ENCODE measurements at regions not wholly inside any gene's neighbourhood (a gene's known extent, or its start where the extent isn't known, plus 50 kb on each side); places are given as distances from the start of the nearest gene placed in this dataset.

DNA sequence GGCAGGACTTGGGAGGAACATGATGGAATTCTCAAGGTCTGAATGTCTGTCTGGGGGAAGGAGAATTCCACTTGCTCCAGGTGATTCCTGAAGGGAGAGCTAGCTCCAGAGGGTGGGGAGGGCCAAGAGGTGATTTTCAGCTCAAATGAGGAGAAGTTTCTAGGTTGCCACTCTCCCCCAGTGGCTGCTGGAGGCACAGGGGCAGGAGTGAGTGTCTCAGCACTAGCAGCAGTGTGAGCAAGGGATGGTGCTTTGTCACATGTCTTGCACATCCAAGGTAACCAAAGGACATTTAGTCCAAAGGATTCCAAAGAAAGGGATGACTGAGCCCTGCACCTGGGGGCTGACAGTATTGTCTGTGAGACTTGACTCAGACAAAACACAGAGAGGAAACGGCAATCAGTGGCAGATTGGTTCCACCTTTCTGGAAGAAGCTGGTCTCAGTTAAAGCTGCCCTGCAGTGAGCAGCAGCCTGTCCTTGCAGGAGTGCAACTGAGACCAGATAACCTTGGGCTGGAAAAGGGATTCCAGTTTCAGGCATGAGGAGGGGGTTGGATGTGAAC, 51.2 kb upstream of the PCBD1 start:
- no peak overlapping the region for H3K27ac ChIP-seq (ENCODE audit: low read depth, low read length)
- no peak overlapping the region for H3K27ac Mint-ChIP-seq
- H3K4me1 Mint-ChIP-seq, result no peaks in the 10 kb centered on the region
- no peaks in the 10 kb centered on the region for H3K36me3 ChIP-seq (ENCODE audit: insufficient read depth, low read length)
- no peak for DNase-seq
- no peaks in the 10 kb centered on the region for H3K9me3 Mint-ChIP-seq
- ChIA-PET CTCF (no interaction called here), POLR2A (no interaction called here)
- H3K9me3 ChIP-seq (ENCODE audit: low read length), result no peaks in the 10 kb centered on the region
- H3K4me1 ChIP-seq (ENCODE audit: insufficient read depth, low read length), result no peaks in the 10 kb centered on the region
- peaks cover 4% of the 10 kb centered on the region for H3K27me3 ChIP-seq (ENCODE audit: insufficient read depth, low read length, poor library complexity, severe bottlenecking)
- H3K4me3 Mint-ChIP-seq, result no peak overlapping the region
- H3K36me3 Mint-ChIP-seq, result no peaks in the 10 kb centered on the region
- H3K4me3 ChIP-seq (ENCODE audit: low read length), result no peak overlapping the region
- peaks cover 4 to 12% of the 10 kb centered on the region in 2 donors for H3K27me3 Mint-ChIP-seq

DNA sequence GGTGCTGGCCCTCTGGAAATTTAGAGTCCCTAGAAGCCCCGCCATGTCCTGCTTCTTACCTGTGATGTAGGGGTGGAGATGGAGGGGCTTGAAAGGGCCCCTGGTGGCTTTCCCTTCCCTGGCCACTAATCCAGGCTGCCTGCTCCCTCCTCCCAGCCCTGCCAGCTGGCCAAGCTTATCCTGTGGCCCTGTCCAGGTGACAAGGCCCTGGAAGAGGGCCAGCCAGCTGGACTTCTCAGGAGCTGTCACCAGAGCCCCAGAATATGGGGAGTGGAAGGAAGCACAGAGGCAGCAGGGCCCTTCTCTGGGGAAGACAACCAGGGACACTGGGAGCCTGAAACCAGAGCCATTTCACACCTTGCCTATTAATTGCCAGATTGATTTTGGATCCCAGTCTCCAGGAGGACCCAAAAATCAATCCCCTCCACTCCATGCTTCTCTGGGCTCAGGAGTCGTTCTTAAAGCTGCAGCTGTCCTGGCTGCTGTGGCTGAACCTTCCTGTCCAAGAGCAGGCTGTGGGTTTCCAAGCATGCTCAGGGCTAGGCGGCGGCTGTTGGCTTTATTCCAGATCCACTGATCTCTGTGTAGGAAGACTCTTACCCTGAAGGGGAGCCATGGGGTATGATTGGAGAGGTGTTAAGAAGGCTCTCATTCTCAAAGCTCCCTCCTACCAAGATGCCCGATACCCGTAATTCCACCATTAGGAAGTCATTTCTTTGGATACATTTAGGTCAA, 52.6 kb upstream of the PCBD1 start:
- peaks cover 4% of the 10 kb centered on the region for H3K27me3 ChIP-seq (ENCODE audit: insufficient read depth, low read length, poor library complexity, severe bottlenecking)
- H3K36me3 Mint-ChIP-seq, result no peaks in the 10 kb centered on the region
- no peaks in the 10 kb centered on the region for H3K9me3 Mint-ChIP-seq
- H3K4me3 ChIP-seq (ENCODE audit: low read length), result no peak overlapping the region
- no peaks in the 10 kb centered on the region for H3K4me1 ChIP-seq (ENCODE audit: insufficient read depth, low read length)
- H3K27me3 Mint-ChIP-seq, result peaks cover 4 to 12% of the 10 kb centered on the region in 2 donors
- no peak for DNase-seq
- H3K4me3 Mint-ChIP-seq, result no peak overlapping the region
- no peaks in the 10 kb centered on the region for H3K9me3 ChIP-seq (ENCODE audit: low read length)
- H3K27ac Mint-ChIP-seq, result no peak overlapping the region
- ChIA-PET POLR2A (no interaction called here), CTCF (no interaction called here)
- no peak overlapping the region for H3K27ac ChIP-seq (ENCODE audit: low read depth, low read length)
- no peaks in the 10 kb centered on the region for H3K36me3 ChIP-seq (ENCODE audit: insufficient read depth, low read length)
- no peaks in the 10 kb centered on the region for H3K4me1 Mint-ChIP-seq

DNA sequence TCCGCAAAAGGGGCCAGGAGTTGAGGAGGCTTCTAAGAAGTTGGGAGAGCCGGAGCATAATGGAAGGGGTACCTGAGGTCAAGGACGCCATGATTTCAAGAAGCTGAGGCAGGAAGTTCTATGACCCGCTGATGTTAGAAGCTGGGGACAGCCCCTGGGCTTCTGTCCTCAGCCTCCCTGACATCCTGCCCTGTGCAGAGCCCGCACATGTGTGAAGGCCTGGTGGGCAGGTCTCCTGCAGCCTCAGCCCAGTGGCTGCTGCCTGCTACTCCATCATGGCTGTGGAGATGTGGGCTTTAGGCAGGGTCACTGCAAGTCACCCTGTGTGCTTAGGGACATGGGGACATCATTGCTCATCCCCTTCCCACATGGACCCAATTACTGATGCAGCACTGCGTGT, 53.8 kb upstream of the PCBD1 start:
- H3K4me1 ChIP-seq (ENCODE audit: insufficient read depth, low read length), result no peaks in the 10 kb centered on the region
- POLR2A ChIA-PET, result no interaction called here
- CTCF ChIA-PET, result no interaction called here
- H3K27ac Mint-ChIP-seq, result no peak overlapping the region
- no peak for DNase-seq
- H3K4me3 ChIP-seq (ENCODE audit: low read length), result no peak overlapping the region
- peaks cover 4 to 7% of the 10 kb centered on the region in 2 donors for H3K27me3 Mint-ChIP-seq
- no peaks in the 10 kb centered on the region for H3K9me3 Mint-ChIP-seq
- no peaks in the 10 kb centered on the region for H3K36me3 ChIP-seq (ENCODE audit: insufficient read depth, low read length)
- peaks cover 4% of the 10 kb centered on the region for H3K27me3 ChIP-seq (ENCODE audit: insufficient read depth, low read length, poor library complexity, severe bottlenecking)
- H3K4me1 Mint-ChIP-seq, result no peaks in the 10 kb centered on the region
- no peaks in the 10 kb centered on the region for H3K9me3 ChIP-seq (ENCODE audit: low read length)
- no peak overlapping the region for H3K27ac ChIP-seq (ENCODE audit: low read depth, low read length)
- H3K36me3 Mint-ChIP-seq, result no peaks in the 10 kb centered on the region
- no peak overlapping the region for H3K4me3 Mint-ChIP-seq

DNA sequence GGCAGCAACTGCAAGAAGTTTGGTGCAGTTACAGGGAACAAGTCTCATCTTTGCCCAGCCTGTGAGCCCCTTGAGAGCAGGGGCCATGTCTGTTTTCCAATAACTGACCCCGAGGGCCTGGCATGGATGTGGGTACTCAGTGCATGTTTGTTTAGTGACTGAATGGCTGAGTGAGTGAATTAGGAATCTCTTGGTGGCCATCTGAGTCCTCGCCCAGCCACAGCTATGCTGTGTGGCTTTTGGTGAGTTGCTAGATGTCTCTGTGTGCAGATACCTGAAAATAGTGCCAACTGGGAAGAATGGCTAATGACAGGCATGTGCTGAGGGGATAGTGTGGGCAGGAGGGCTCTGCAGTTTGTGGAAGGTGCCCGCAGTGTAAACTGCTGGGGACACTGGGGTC, 54.4 kb upstream of the PCBD1 start:
- Mint-ChIP-seq H3K27me3 (peaks cover 4 to 7% of the 10 kb centered on the region in 2 donors), H3K36me3 (no peaks in the 10 kb centered on the region), H3K9me3 (no peaks in the 10 kb centered on the region), H3K4me1 (no peaks in the 10 kb centered on the region), H3K27ac (no peak overlapping the region), H3K4me3 (no peak overlapping the region)
- Histone ChIP-seq H3K4me1 (ENCODE audit: insufficient read depth, low read length) (no peaks in the 10 kb centered on the region), H3K27ac (ENCODE audit: low read depth, low read length) (no peak overlapping the region), H3K9me3 (ENCODE audit: low read length) (no peaks in the 10 kb centered on the region), H3K36me3 (ENCODE audit: insufficient read depth, low read length) (no peaks in the 10 kb centered on the region), H3K4me3 (ENCODE audit: low read length) (no peak overlapping the region), H3K27me3 (ENCODE audit: insufficient read depth, low read length, poor library complexity, severe bottlenecking) (peaks cover 4% of the 10 kb centered on the region)
- ChIA-PET POLR2A (no interaction called here), CTCF (no interaction called here)
- DNase-seq, result no peak

DNA sequence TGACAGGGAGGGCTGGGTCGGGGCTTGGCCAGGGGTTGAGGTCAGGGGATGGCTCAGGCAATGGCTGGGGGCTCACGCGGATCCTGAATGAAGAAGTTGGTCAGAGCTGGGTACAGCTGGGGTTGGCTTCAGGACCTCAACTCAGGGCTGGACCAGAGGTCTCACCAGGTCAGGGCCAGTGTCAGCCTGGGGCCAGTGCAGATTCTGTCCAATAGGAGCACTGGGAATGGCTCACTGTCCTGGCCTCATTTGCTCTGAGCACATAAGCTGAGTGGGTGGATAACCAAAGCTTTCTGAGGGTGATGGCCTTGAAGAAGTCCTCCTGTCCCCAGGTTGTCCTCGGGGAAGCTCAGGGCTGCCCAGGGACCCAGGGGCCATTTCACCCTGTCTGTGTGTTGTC, 54.9 kb upstream of the PCBD1 start:
- Histone ChIP-seq H3K27me3 (ENCODE audit: insufficient read depth, low read length, poor library complexity, severe bottlenecking) (peaks cover 4% of the 10 kb centered on the region), H3K4me3 (ENCODE audit: low read length) (no peak overlapping the region), H3K27ac (ENCODE audit: low read depth, low read length) (no peak overlapping the region), H3K9me3 (ENCODE audit: low read length) (no peaks in the 10 kb centered on the region), H3K36me3 (ENCODE audit: insufficient read depth, low read length) (no peaks in the 10 kb centered on the region), H3K4me1 (ENCODE audit: insufficient read depth, low read length) (no peaks in the 10 kb centered on the region)
- Mint-ChIP-seq H3K27me3 (peaks cover 4 to 7% of the 10 kb centered on the region in 2 donors), H3K27ac (no peak overlapping the region), H3K36me3 (no peaks in the 10 kb centered on the region), H3K4me1 (no peaks in the 10 kb centered on the region), H3K9me3 (no peaks in the 10 kb centered on the region), H3K4me3 (no peak overlapping the region)
- ChIA-PET CTCF (no interaction called here), POLR2A (no interaction called here)
- DNase-seq, result no peak

DNA sequence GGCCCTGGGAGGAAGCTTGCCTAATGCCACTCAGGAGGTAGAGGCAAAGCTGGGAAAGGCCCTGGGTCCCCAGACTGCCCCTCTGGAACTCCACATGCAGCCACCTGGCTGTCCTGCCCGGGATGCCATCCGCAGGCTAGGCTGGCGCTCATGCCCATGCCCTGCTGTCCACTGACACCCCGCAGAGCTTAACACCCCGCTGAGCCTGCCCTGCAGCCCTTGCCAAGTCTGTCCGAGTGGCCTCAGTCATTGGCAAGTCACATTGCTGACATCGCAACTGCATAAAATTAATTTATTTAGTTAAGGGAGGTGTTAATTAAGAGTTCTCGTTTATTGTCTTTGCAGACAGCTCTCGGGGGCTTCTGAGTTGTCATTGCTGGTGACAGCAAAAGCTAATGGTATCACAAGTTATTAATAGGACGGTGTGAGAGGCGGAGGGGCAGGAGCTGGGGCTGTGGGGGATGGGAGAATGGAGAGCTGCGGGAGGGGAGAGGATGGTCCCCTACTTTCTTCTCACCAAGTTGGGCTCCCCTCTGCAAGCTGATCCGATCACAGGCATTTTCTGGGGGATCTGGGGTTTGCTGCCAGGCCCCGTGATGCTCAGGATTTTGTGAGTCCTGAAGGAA, 55.6 kb upstream of the PCBD1 start:
- ChIA-PET CTCF (interaction anchor here (1.2 kb wide), 1 partner anchor 19 kb away, joined by 4 read pairs; no protein-coding TSS in a partner anchor), POLR2A (no interaction called here)
- Mint-ChIP-seq H3K27ac (peak overlapping the region in 1 of 8 donors; percentile 50), H3K27me3 (peaks cover 4 to 7% of the 10 kb centered on the region in 2 donors), H3K4me1 (no peaks in the 10 kb centered on the region), H3K9me3 (no peaks in the 10 kb centered on the region), H3K36me3 (no peaks in the 10 kb centered on the region), H3K4me3 (no peak overlapping the region)
- Histone ChIP-seq H3K4me1 (ENCODE audit: insufficient read depth, low read length) (no peaks in the 10 kb centered on the region), H3K9me3 (ENCODE audit: low read length) (no peaks in the 10 kb centered on the region), H3K4me3 (ENCODE audit: low read length) (no peak overlapping the region), H3K36me3 (ENCODE audit: insufficient read depth, low read length) (no peaks in the 10 kb centered on the region), H3K27me3 (ENCODE audit: insufficient read depth, low read length, poor library complexity, severe bottlenecking) (no peaks in the 10 kb centered on the region), H3K27ac (ENCODE audit: low read depth, low read length) (no peak overlapping the region)
- DNase-seq, result no peak

DNA sequence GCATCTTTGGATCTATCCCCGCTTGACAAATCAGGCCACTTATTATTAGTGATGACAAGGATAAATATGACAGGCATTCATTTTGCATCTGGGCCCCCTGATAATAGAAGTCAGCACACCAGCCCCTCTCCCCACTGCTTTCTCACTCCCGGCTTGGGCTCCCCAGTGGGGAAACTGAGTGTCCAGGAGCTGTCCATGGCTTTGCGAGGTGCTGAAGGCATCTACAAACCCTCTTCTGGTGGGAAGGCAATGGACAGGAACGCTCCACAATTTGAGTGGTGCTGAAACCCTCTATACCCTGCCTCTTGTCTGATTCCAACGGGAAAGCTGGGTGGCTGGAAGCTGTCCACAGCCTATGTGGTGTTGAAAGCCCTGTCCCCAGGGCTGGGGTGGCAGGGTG, 61.7 kb upstream of the PCBD1 start:
- no peak overlapping the region for H3K27ac ChIP-seq (ENCODE audit: low read depth, low read length)
- H3K9me3 ChIP-seq (ENCODE audit: low read length), result no peaks in the 10 kb centered on the region
- H3K36me3 Mint-ChIP-seq, result no peaks in the 10 kb centered on the region
- CTCF ChIA-PET, result no interaction called here
- H3K4me3 Mint-ChIP-seq, result no peak overlapping the region
- peaks cover 4 to 7% of the 10 kb centered on the region in 2 donors for H3K27me3 Mint-ChIP-seq
- H3K36me3 ChIP-seq (ENCODE audit: insufficient read depth, low read length), result no peaks in the 10 kb centered on the region
- peak in 1 of 5 donors; percentile 3 for DNase-seq
- H3K9me3 Mint-ChIP-seq, result no peaks in the 10 kb centered on the region
- H3K4me1 ChIP-seq (ENCODE audit: insufficient read depth, low read length), result no peaks in the 10 kb centered on the region
- no peak overlapping the region for H3K4me3 ChIP-seq (ENCODE audit: low read length)
- no peaks in the 10 kb centered on the region for H3K27me3 ChIP-seq (ENCODE audit: insufficient read depth, low read length, poor library complexity, severe bottlenecking)
- no peaks in the 10 kb centered on the region for H3K4me1 Mint-ChIP-seq
- no peak overlapping the region for H3K27ac Mint-ChIP-seq
- POLR2A ChIA-PET, result no interaction called here

DNA sequence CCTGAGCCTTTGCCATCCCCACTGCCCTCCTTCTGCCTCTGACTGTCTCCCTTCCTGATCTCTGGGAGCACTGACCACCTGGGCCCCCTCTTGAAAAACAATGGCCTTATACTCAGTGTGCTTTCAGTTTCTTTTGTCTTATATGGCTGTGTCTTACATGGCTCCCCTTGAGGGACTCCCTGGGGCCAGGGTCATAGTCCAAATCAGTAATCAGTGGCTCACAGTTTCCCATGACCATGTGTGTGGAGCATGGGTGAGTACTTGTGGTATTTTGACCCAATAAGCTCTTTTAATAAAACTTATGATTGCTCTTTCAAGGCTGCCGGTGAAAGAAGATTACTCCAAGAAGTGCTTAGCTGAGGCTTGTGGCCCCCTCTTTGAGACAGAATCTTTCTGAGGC, 62.4 kb upstream of the PCBD1 start:
- POLR2A ChIA-PET, result no interaction called here
- no peaks in the 10 kb centered on the region for H3K4me1 Mint-ChIP-seq
- no peaks in the 10 kb centered on the region for H3K27me3 ChIP-seq (ENCODE audit: insufficient read depth, low read length, poor library complexity, severe bottlenecking)
- no peaks in the 10 kb centered on the region for H3K9me3 ChIP-seq (ENCODE audit: low read length)
- no peak overlapping the region for H3K4me3 Mint-ChIP-seq
- H3K4me1 ChIP-seq (ENCODE audit: insufficient read depth, low read length), result no peaks in the 10 kb centered on the region
- H3K4me3 ChIP-seq (ENCODE audit: low read length), result no peak overlapping the region
- DNase-seq, result peak in 1 of 5 donors; percentile 8
- H3K27me3 Mint-ChIP-seq, result peaks cover 7 to 12% of the 10 kb centered on the region in 2 donors
- no peaks in the 10 kb centered on the region for H3K36me3 Mint-ChIP-seq
- no peak overlapping the region for H3K27ac Mint-ChIP-seq
- H3K36me3 ChIP-seq (ENCODE audit: insufficient read depth, low read length), result no peaks in the 10 kb centered on the region
- H3K9me3 Mint-ChIP-seq, result no peaks in the 10 kb centered on the region
- no peak overlapping the region for H3K27ac ChIP-seq (ENCODE audit: low read depth, low read length)
- CTCF ChIA-PET, result interaction anchor here (0.6 kb wide), 1 partner anchor 25 kb away, joined by 3 read pairs; no protein-coding TSS in a partner anchor

All from CD8-positive, alpha-beta memory T cell (primary cell).